ENCODE measurements at regions not wholly inside any gene's neighbourhood (a gene's known extent, or its start where the extent isn't known, plus 50 kb on each side); places are given as distances from the start of the nearest gene placed in this dataset.

- TF ChIP-seq CTCF (IDR thresholded peaks at IDR 0.05; ENCODE audit: low read depth, low read length) (no peak), EZH2phosphoT487 (IDR thresholded peaks at IDR 0.05; ENCODE audit: low read depth) (no peak)
These were observed 91.5 kb upstream of the IPO9 start for GRCh38 chr1:201737352-201738060.

All from OCI-LY3 (cell line).